GM23338 (cell line): ENCODE measurements at regions not wholly inside any gene's neighbourhood (a gene's known extent, or its start where the extent isn't known, plus 50 kb on each side); places are given as distances from the start of the nearest gene placed in this dataset.

ENCODE experiments used
- ATAC-seq: fragments of 200-7000 bp; cut with Tn5 transposase; 3 replicates; pipeline ENCODE4 v1.9.1; 2020
- DNase-seq: peaks from one replicate; pipeline ENCODE4 v3.0.0-alpha.2; 2015; ENCODE audit warnings: low spot score
- H2AFZ ChIP-seq: fragments of 200-600 bp; sonication (generic); 2 replicates; pipeline ENCODE4 v1.8.0; 2016; ENCODE audit warnings: antibody characterized with exemption, mild to moderate bottlenecking, moderate library complexity
- H3F3A ChIP-seq: fragments of 200-600 bp; sonication (generic); replicated peaks from 2 replicates; pipeline ENCODE4 v1.8.0; 2017; ENCODE audit warnings: antibody characterized with exemption, mixed run types, low read depth
- H3K27ac ChIP-seq: fragments of 200-600 bp; sonication (generic); 2 replicates; pipeline ENCODE4 v1.6.1; 2016; ENCODE audit warnings: low read depth
- H3K27me3 ChIP-seq: fragments of 200-600 bp; sonication (generic); 2 replicates; pipeline ENCODE4 v1.8.0; 2016; ENCODE audit warnings: mild to moderate bottlenecking, mixed run types, moderate library complexity; ENCODE audit not compliant: insufficient read depth
- H3K36me3 ChIP-seq: fragments of 200-600 bp; sonication (generic); 2 replicates; pipeline ENCODE4 v1.8.0; 2016; ENCODE audit warnings: mild to moderate bottlenecking; ENCODE audit not compliant: insufficient read depth
- H3K4me1 ChIP-seq: fragments of 200-600 bp; sonication (generic); 2 replicates; pipeline ENCODE4 v1.8.0; 2016; ENCODE audit warnings: mild to moderate bottlenecking, moderate library complexity; ENCODE audit not compliant: insufficient read depth
- H3K4me2 ChIP-seq: fragments of 200-600 bp; sonication (generic); 2 replicates; pipeline ENCODE4 v1.7.1; 2017; ENCODE audit warnings: mixed run types
- H3K4me3 ChIP-seq: fragments of 200-600 bp; sonication (generic); 2 replicates; pipeline ENCODE4 v1.6.1; 2016; ENCODE audit warnings: mixed run types
- H3K79me2 ChIP-seq: fragments of 200-600 bp; sonication (generic); replicated peaks from 2 replicates; pipeline ENCODE4 v1.8.0; 2017; ENCODE audit warnings: mild to moderate bottlenecking; ENCODE audit not compliant: insufficient read depth
- H3K9me2 ChIP-seq: fragments of 200-600 bp; sonication (generic); 2 replicates; pipeline ENCODE4 v1.8.0; 2017; ENCODE audit not compliant: insufficient read depth
- H4K20me1 ChIP-seq: fragments of 200-600 bp; sonication (generic); replicated peaks from 2 replicates; pipeline ENCODE4 v1.8.0; 2017; ENCODE audit warnings: mild to moderate bottlenecking; ENCODE audit not compliant: insufficient read depth
- H3K27ac Mint-ChIP-seq: 2 replicates; pipeline ENCODE4 v1.8.0; 2020; ENCODE audit warnings: inconsistent platforms, mild to moderate bottlenecking, moderate library complexity, mixed read lengths
- H3K27me3 Mint-ChIP-seq: 3 replicates; pipeline ENCODE4 v1.8.0; 2022; ENCODE audit warnings: low read depth, mild to moderate bottlenecking, moderate library complexity, mixed read lengths, inconsistent platforms; ENCODE audit not compliant: insufficient read depth, poor library complexity
- H3K36me3 Mint-ChIP-seq: 3 replicates; pipeline ENCODE4 v1.8.0; 2021; ENCODE audit warnings: low read depth, mild to moderate bottlenecking, inconsistent platforms, moderate library complexity, mixed read lengths
- H3K4me1 Mint-ChIP-seq: 3 replicates; pipeline ENCODE4 v1.8.0; 2020; ENCODE audit warnings: mild to moderate bottlenecking, inconsistent platforms, mixed read lengths
- H3K4me3 Mint-ChIP-seq: 3 replicates; pipeline ENCODE4 v1.8.0; 2021; ENCODE audit warnings: moderate library complexity, mild to moderate bottlenecking, inconsistent platforms, mixed read lengths
- H3K9me3 Mint-ChIP-seq: 3 replicates; pipeline ENCODE4 v1.8.0; 2020; ENCODE audit warnings: moderate library complexity, mild to moderate bottlenecking, inconsistent platforms, mixed read lengths
- CREB1 ChIP-seq: fragments of 250-450 bp; sonication (Bioruptor Pico); IDR thresholded peaks from 2 replicates; pipeline ENCODE4 v1.5.0; 2020; ENCODE audit warnings: low read depth, mild to moderate bottlenecking, moderate library complexity
- CTCF ChIP-seq, 2 experiments: fragments of 200-600 bp in 1 of 2; sonication (generic) in 1 of 2; conservative IDR thresholded peaks; 2 replicates each; pipeline versions ENCODE4 v1.5.1 to v1.6.1; 2016 to 2017; ENCODE audit warnings: antibody characterized with exemption in 2 of 2, low read depth in 2 of 2, mild to moderate bottlenecking in 2 of 2, moderate library complexity in 1 of 2
- ETS1 ChIP-seq: IDR thresholded peaks from 2 replicates; pipeline ENCODE4 v1.6.1; 2016; ENCODE audit warnings: antibody characterized with exemption
- EZH2 ChIP-seq: fragments of 200-600 bp; sonication (generic); IDR thresholded peaks from one replicate; pipeline ENCODE4 v1.8.0; 2017; ENCODE audit warnings: antibody characterized with exemption, mild to moderate bottlenecking, low read depth; ENCODE audit not compliant: unreplicated experiment
- EZH2phosphoT487 ChIP-seq: fragments of 200-600 bp; sonication (generic); IDR thresholded peaks from one replicate; pipeline ENCODE4 v1.8.1; 2018; ENCODE audit warnings: antibody characterized with exemption; ENCODE audit not compliant: unreplicated experiment
- JUNB ChIP-seq: IDR thresholded peaks from one replicate; pipeline ENCODE4 v1.6.1; 2016; ENCODE audit warnings: antibody characterized with exemption; ENCODE audit not compliant: unreplicated experiment
- NANOG ChIP-seq: IDR thresholded peaks from 2 replicates; pipeline ENCODE4 v1.6.1; 2016; ENCODE audit warnings: antibody characterized with exemption, borderline replicate concordance
- POLR2AphosphoS5 ChIP-seq: IDR thresholded peaks from 2 replicates; pipeline ENCODE4 v1.6.1; 2016; ENCODE audit warnings: antibody characterized with exemption, low read depth
- REST ChIP-seq: IDR thresholded peaks from one replicate; pipeline ENCODE4 v1.6.1; 2018; ENCODE audit warnings: antibody characterized with exemption; ENCODE audit not compliant: unreplicated experiment
- STAT1 ChIP-seq: IDR thresholded peaks from one replicate; pipeline ENCODE4 v1.6.1; 2016; ENCODE audit warnings: antibody characterized with exemption; ENCODE audit not compliant: unreplicated experiment
- ZNF114 ChIP-seq: fragments of 250-450 bp; sonication (Bioruptor Pico); IDR thresholded peaks from 2 replicates; pipeline ENCODE4 v1.5.0; 2020; ENCODE audit warnings: mild to moderate bottlenecking, moderate library complexity
- ZNF331 ChIP-seq: fragments of 250-450 bp; sonication (Bioruptor Pico); IDR thresholded peaks from 2 replicates; pipeline ENCODE4 v1.5.0; 2020; ENCODE audit warnings: low read depth, mild to moderate bottlenecking, moderate library complexity
- ZNF462 ChIP-seq: fragments of 250-450 bp; sonication (Bioruptor Pico); IDR thresholded peaks from 2 replicates; pipeline ENCODE4 v1.5.0; 2020; ENCODE audit warnings: mild to moderate bottlenecking, moderate library complexity

GRCh38 chr18:27687351-27687979 lies 489.5 kb downstream of the CDH2 start:
- Mint-ChIP-seq H3K4me3 (no peak overlapping the region), H3K36me3 (peaks cover 3% of the 10 kb centered on the region; the same call in 2 of the 3 replicates), H3K27me3 (no peaks in the 10 kb centered on the region), H3K9me3 (peaks cover 16% of the 10 kb centered on the region; the same call in 2 of the 3 replicates), H3K27ac (no peak overlapping the region), H3K4me1 (no peaks in the 10 kb centered on the region)
- Histone ChIP-seq H3K79me2 (no peaks in the 10 kb centered on the region), H4K20me1 (no peaks in the 10 kb centered on the region), H3K4me1 (no peaks in the 10 kb centered on the region), H3K9me2 (no peaks in the 10 kb centered on the region), H3K27ac (no peak overlapping the region), H2AFZ (no peak overlapping the region), H3F3A (no peaks in the 10 kb centered on the region), H3K36me3 (peaks cover 8% of the 10 kb centered on the region), H3K4me2 (no peak overlapping the region), H3K27me3 (no peaks in the 10 kb centered on the region), H3K4me3 (no peak overlapping the region)
- ATAC-seq (no peak), DNase-seq (no peak)
- TF ChIP-seq NANOG: no peak
- no peak for TF ChIP-seq POLR2AphosphoS5
- no peak for TF ChIP-seq ZNF114
- TF ChIP-seq REST: no peak
- TF ChIP-seq EZH2: no peak
- no peak for TF ChIP-seq ZNF462 (CRISPR knock-in tag)
- no peak for TF ChIP-seq CREB1 (CRISPR knock-in tag)
- no peak for TF ChIP-seq ETS1
- TF ChIP-seq EZH2phosphoT487: no peak
- no peak for TF ChIP-seq STAT1
- TF ChIP-seq CTCF (conservative IDR thresholded peaks at IDR 0.05; ENCODE audit: low read depth in 2 of 2): no peak
- TF ChIP-seq JUNB: no peak
- TF ChIP-seq ZNF331: no peak
